NCI-H526 (cell line): ENCODE measurements at regions not wholly inside any gene's neighbourhood (a gene's known extent, or its start where the extent isn't known, plus 50 kb on each side); places are given as distances from the start of the nearest gene placed in this dataset.
"Not testable (repeated sequence)": the region's sequence is repeated elsewhere in the genome, so short reads cannot be mapped to it uniquely, and the experiment has no call there.

Experiments
- DNase-seq, 2 experiments: peaks; one replicate each; lab custom pipeline; 2025; lab: John Stamatoyannopoulos, UW

DNA sequence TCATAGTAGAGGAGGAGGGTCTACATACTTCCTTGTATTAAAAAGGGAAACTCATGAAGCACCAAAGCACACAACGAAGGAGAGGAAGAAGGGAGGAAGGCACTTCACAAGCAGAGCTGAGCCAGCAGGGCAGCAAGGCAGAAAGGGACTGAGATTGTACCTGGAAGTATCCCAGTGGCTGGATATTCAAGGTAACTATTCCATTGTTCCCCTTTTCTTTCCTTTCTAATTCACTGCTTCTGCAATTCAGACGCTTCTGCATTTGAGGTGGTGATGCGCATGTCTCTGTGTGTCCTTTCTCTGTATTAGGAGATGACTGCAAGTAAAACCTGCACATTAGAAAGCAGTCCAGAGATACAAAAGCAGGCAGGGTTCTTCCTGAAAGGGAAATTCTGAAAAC is 54.9 kb downstream of the UBQLN2 start:
- DNase-seq: peak in 1 of 2 experiments; percentile 1

DNA sequence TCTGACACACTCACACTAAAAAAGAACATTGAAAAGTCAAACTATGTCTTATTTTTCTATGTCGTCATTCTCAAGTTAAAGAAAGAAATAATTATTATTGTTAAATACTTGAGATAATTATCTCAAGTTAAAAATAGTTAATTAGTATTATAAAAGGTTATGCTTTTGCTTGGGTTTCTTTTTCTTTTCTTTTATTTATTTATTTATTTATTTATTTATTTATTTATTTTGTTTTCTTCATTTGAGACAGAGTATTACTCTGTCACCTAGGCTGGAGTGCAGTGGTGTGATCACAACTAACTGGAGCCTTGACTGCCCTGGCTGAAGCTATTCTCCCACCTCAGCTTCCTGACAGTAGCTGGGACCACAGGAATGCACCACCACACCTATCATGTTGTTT is 59.9 kb downstream of the UBQLN2 start:
- no peak for DNase-seq

DNA sequence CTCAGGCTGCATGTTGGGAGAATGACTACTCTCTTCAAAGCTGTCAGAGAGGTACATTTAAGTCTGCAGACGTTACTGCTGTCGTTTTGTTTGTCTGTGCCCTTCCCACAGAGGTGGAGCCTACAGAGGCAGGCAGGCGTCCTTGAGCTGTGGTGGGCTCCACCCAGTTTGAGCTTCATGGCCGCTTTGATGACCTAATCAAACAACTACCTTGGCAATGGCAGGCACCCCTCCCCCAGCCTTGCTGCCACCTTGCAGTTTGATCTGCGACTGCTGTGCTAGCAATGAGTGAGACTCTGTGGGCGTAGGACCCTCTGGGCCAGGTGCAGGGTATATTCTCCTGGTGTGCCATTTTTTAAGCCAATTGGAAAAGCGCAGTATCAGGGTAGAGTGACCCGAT is 71.6 kb downstream of the UBQLN2 start:
- not testable (repeated sequence) for DNase-seq

DNA sequence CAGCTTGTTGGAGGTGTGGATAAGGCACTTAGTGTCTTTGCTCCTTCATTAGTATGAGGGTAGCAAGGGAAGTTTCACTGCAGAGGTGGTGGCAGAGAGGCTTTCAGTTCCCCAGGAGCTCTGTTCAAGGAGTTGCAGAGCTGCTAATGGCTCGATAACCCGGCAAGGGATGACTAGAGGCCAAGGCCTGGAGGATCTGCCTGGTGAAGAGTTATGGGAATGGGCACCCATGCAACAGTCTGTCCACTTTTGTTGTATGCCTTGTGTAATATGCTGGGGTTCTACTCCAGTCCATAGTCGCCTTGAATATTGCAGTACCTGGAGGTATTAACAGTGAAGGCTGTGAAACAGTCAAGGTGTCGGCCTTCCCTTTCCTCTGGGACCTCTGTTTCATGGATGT is 67.8 kb upstream of the NBDY start:
- no peak for DNase-seq
